BJ (cell line): ENCODE measurements at regions not wholly inside any gene's neighbourhood (a gene's known extent, or its start where the extent isn't known, plus 50 kb on each side); places are given as distances from the start of the nearest gene placed in this dataset.
A peak's percentile ranks its signal among the peaks of the same experiment; 100 is the strongest.

Source experiments
- CTCF ChIA-PET: fragments of 350-600 bp; formaldehyde crosslinking; extraction: SDS; loops from one replicate; lab custom pipeline; 2021; ENCODE audit warnings: antibody characterized with exemption, inconsistent platforms; lab: Yijun Ruan, JAX
- POLR2A ChIA-PET: fragments of 300-600 bp; sonication (Branson Sonifier 250); formaldehyde crosslinking; extraction: SDS; loops from one replicate; lab custom pipeline; 2021; ENCODE audit warnings: antibody characterized with exemption; lab: Charles Lee
- DNase-seq: peaks from one replicate; pipeline ENCODE4 v3.0.0-alpha.2; 2011; ENCODE audit warnings: low read depth
- H3K27me3 ChIP-seq: 2 replicates; pipeline ENCODE4 v1.6.0; 2011; ENCODE audit warnings: low read length; ENCODE audit not compliant: control insufficient read depth, insufficient read depth
- H3K36me3 ChIP-seq: 2 replicates; pipeline ENCODE4 v1.5.1; 2011; ENCODE audit warnings: low read length; ENCODE audit not compliant: control insufficient read depth, insufficient read depth
- H3K4me3 ChIP-seq: 2 replicates; pipeline ENCODE4 v1.5.1; 2011; ENCODE audit warnings: low read depth, mild to moderate bottlenecking, control low read depth, low read length
- TF ChIP-seq, protein P1 (sequence below): IDR thresholded peaks from 2 replicates; pipeline ENCODE4 v1.5.1; 2011; ENCODE audit warnings: low read depth, mild to moderate bottlenecking, control low read depth, inconsistent platforms, low read length, moderate library complexity; ENCODE audit not compliant: insufficient read depth

DNA sequence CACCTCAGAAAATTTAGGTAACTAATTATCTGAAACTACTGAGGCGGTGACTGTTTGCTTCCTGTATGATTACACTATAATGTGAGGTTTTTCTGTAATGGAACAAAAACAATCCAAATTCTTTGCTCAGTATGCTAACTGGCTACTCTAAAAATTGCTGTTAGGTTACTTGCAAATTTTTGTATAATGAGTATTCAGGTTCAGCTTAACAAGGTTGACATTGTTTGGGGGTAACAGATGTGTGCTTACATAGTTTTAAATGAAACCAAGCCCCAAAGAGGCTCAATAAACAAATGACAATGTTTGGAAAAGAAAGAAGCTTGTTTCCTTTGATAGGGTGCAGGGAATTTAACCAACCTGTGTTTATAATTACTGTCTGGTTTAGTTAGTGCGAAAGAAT, 414.5 kb upstream of the MDFIC2 start:
- peak; percentile 58 for DNase-seq
- POLR2A ChIA-PET, result interaction anchor here (0.5 to 0.6 kb wide), 2 partner anchors 325 to 328 kb away, joined by 3 read pairs; no protein-coding TSS in a partner anchor
- no peaks in the 10 kb centered on the region for H3K27me3 ChIP-seq

DNA sequence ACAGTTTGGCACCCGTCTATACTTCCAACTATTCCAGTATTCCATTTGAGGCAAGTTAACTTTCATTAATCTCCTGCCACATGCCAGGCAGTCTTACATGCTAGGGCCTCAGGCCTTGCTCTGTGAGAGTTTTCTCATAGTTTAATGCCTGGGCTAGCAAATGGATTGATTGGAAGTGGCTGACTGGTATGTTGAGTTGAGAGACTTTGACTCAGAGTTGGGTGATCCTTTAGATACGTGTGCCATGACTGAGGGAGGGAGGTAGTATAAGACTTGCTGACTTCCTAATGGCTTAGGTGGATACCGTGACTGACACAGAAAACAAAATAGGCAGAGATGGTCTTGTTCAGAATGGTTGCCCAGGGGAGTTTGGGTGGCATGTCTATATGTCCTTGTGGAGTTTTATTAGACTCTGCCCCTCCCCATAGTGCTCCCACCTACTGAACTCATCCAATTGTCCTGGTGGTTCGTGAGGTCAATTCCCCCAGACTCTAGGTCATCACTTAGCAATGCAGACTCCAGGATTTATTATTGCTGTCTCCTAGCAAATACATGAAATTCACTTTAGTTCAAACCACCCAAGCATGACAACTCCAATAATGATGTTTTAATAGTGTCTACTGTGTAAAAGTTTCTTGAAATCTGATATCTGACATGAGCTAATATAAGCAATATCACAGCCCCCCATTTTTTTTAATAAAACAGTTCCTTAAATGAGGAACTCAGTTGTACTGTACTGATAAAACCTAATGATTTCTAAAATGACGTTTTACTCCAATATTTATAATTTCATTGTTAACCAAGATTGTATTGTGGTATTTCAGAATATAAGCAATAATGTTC, 413.9 kb upstream of the MDFIC2 start:
- H3K36me3 ChIP-seq, result no peaks in the 10 kb centered on the region
- TF ChIP-seq, protein P1, sequence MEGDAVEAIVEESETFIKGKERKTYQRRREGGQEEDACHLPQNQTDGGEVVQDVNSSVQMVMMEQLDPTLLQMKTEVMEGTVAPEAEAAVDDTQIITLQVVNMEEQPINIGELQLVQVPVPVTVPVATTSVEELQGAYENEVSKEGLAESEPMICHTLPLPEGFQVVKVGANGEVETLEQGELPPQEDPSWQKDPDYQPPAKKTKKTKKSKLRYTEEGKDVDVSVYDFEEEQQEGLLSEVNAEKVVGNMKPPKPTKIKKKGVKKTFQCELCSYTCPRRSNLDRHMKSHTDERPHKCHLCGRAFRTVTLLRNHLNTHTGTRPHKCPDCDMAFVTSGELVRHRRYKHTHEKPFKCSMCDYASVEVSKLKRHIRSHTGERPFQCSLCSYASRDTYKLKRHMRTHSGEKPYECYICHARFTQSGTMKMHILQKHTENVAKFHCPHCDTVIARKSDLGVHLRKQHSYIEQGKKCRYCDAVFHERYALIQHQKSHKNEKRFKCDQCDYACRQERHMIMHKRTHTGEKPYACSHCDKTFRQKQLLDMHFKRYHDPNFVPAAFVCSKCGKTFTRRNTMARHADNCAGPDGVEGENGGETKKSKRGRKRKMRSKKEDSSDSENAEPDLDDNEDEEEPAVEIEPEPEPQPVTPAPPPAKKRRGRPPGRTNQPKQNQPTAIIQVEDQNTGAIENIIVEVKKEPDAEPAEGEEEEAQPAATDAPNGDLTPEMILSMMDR, result no peak
- H3K27me3 ChIP-seq, result no peaks in the 10 kb centered on the region
- ChIA-PET CTCF (no interaction called here), POLR2A (interaction anchor here (0.5 kb wide), 1 partner anchor 326 kb away, joined by 3 read pairs; no protein-coding TSS in a partner anchor)
- no peak for DNase-seq
- H3K4me3 ChIP-seq, result no peak overlapping the region

More for the DNA sequence above, 414.5 kb upstream of the MDFIC2 start:
- CTCF ChIA-PET, result no interaction called here
- TF ChIP-seq, protein P1, result no peak
- no peak overlapping the region for H3K4me3 ChIP-seq
- no peaks in the 10 kb centered on the region for H3K36me3 ChIP-seq

GRCh38 chr3:70722018-70722417, 409.6 kb upstream of the MDFIC2 start:
- no peaks in the 10 kb centered on the region for H3K36me3 ChIP-seq
- no peak for DNase-seq
- TF ChIP-seq, protein P1, result no peak
- ChIA-PET POLR2A (no interaction called here), CTCF (interaction anchor here (0.7 kb wide), 1 partner anchor 10 kb away, joined by 3 read pairs; no protein-coding TSS in a partner anchor)
- no peak overlapping the region for H3K4me3 ChIP-seq
- H3K27me3 ChIP-seq, result no peaks in the 10 kb centered on the region

GRCh38 chr3:70716832-70717231, 404.4 kb upstream of the MDFIC2 start:
- TF ChIP-seq, protein P1, result peak; percentile 47
- ChIA-PET POLR2A (no interaction called here), CTCF (interaction anchor here (0.5 to 1.9 kb wide), 12 partner anchors 8 to 965 kb away, joined by 3 to 6 read pairs (median 4); no protein-coding TSS in a partner anchor)
- Histone ChIP-seq H3K4me3 (no peak overlapping the region), H3K27me3 (no peaks in the 10 kb centered on the region), H3K36me3 (no peaks in the 10 kb centered on the region)
- no peak for DNase-seq

GRCh38 chr3:70712449-70713082, 400.1 kb upstream of the MDFIC2 start:
- CTCF ChIA-PET, result interaction anchor here (1.1 kb wide), 1 partner anchor 9 kb away, joined by 3 read pairs; no protein-coding TSS in a partner anchor

More at GRCh38 chr3:70712449-70713082, 400.1 kb upstream of the MDFIC2 start:
- POLR2A ChIA-PET, result no interaction called here
- TF ChIP-seq, protein P1, result no peak
- Histone ChIP-seq H3K36me3 (no peaks in the 10 kb centered on the region), H3K4me3 (no peak overlapping the region), H3K27me3 (no peaks in the 10 kb centered on the region)
- no peak for DNase-seq
